Tibial nerve (tissue), 3 donors: ENCODE measurements at regions not wholly inside any gene's neighbourhood (a gene's known extent, or its start where the extent isn't known, plus 50 kb on each side); places are given as distances from the start of the nearest gene placed in this dataset.

Source experiments
- POLR2A ChIP-seq, 2 donors: fragments of 450-650 bp; IDR thresholded peaks; one replicate each; pipeline ENCODE4 v1.6.1; 2017; ENCODE audit warnings: antibody characterized with exemption in 2 of 2, mild to moderate bottlenecking in 2 of 2, moderate library complexity in 2 of 2
- TF ChIP-seq, protein P1 (sequence below), 5 experiments: fragments of 200-600 bp in 3 of 5; fragments of 450-650 bp in 2 of 5; sonication (generic) in 3 of 5; IDR thresholded peaks; one replicate each; pipeline ENCODE4 v1.5.1; 2016 to 2019; ENCODE audit warnings: antibody characterized with exemption in 5 of 5, mild to moderate bottlenecking in 3 of 5, moderate library complexity in 2 of 5

DNA sequence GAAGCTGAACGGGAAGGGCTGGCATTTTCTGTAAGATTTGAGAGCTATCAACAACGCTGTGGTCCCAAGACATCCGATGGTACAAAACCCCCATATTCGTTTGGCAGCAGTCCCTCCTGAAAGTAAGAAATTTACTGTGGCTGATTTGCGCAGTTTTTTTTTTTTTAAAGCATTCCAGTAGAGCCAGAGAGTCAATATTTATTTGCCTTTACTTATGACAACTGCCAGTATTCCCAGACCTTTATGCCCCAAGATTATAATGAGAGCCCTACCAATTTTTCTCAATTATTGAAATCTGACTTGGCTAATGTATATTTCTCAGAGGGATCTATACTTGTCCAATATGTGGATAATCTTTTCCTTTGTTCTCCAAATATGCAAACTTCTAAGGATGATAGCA, 157.5 kb upstream of the SPIN4 start:
- TF ChIP-seq, protein P1, sequence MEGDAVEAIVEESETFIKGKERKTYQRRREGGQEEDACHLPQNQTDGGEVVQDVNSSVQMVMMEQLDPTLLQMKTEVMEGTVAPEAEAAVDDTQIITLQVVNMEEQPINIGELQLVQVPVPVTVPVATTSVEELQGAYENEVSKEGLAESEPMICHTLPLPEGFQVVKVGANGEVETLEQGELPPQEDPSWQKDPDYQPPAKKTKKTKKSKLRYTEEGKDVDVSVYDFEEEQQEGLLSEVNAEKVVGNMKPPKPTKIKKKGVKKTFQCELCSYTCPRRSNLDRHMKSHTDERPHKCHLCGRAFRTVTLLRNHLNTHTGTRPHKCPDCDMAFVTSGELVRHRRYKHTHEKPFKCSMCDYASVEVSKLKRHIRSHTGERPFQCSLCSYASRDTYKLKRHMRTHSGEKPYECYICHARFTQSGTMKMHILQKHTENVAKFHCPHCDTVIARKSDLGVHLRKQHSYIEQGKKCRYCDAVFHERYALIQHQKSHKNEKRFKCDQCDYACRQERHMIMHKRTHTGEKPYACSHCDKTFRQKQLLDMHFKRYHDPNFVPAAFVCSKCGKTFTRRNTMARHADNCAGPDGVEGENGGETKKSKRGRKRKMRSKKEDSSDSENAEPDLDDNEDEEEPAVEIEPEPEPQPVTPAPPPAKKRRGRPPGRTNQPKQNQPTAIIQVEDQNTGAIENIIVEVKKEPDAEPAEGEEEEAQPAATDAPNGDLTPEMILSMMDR (IDR thresholded peaks at IDR 0.05) = no peak
- TF ChIP-seq POLR2A (IDR thresholded peaks at IDR 0.05) = no peak
